ENCODE measurements at regions not wholly inside any gene's neighbourhood (a gene's known extent, or its start where the extent isn't known, plus 50 kb on each side); places are given as distances from the start of the nearest gene placed in this dataset.

- no peaks in the 10 kb centered on the region for H3K4me1 ChIP-seq
- no peaks in the 10 kb centered on the region for H3K9me3 ChIP-seq
- ATAC-seq (no peak), DNase-seq (no peak)
- intact Hi-C loops (cut with DNase I) = no loop called here
- H3K27ac ChIP-seq = no peak overlapping the region
- TF ChIP-seq CTCF (IDR thresholded peaks at IDR 0.05) = no peak
- no peaks in the 10 kb centered on the region for H3K36me3 ChIP-seq
- H3K27me3 ChIP-seq = no peaks in the 10 kb centered on the region
- no peak overlapping the region for H3K4me3 ChIP-seq
These were observed 844.4 kb downstream of the GATA3 start for GRCh38 chr10:8898745-8899330.

GRCh38 chr10:8902926-8903325, 848.4 kb downstream of the GATA3 start:
- no peak for ATAC-seq
- DNase-seq = no peak

GRCh38 chr10:8908013-8908412, 853.5 kb downstream of the GATA3 start:
- H3K27me3 ChIP-seq = no peaks in the 10 kb centered on the region
- H3K4me3 ChIP-seq = no peak overlapping the region
- no peaks in the 10 kb centered on the region for H3K4me1 ChIP-seq
- H3K27ac ChIP-seq = no peak overlapping the region
- no peak for TF ChIP-seq CTCF (IDR thresholded peaks at IDR 0.05)
- no peaks in the 10 kb centered on the region for H3K36me3 ChIP-seq
- no peak for ATAC-seq
- H3K9me3 ChIP-seq = no peaks in the 10 kb centered on the region
- DNase-seq = no peak
- intact Hi-C loops (cut with DNase I) = no loop called here

More at GRCh38 chr10:8902926-8903325, 848.4 kb downstream of the GATA3 start:
- Histone ChIP-seq H3K36me3 (no peaks in the 10 kb centered on the region), H3K27me3 (no peaks in the 10 kb centered on the region), H3K4me1 (no peaks in the 10 kb centered on the region), H3K27ac (no peak overlapping the region), H3K9me3 (no peaks in the 10 kb centered on the region), H3K4me3 (no peak overlapping the region)
- no peak for TF ChIP-seq CTCF (IDR thresholded peaks at IDR 0.05)
- intact Hi-C loops (cut with DNase I) = no loop called here

- no peak for TF ChIP-seq CTCF (IDR thresholded peaks at IDR 0.05)
- Histone ChIP-seq H3K9me3 (no peaks in the 10 kb centered on the region), H3K4me1 (no peaks in the 10 kb centered on the region), H3K27me3 (no peaks in the 10 kb centered on the region), H3K36me3 (no peaks in the 10 kb centered on the region), H3K4me3 (no peak overlapping the region), H3K27ac (no peak overlapping the region)
- ATAC-seq (no peak), DNase-seq (no peak)
- intact Hi-C loops (cut with DNase I) = no loop called here
These were observed 855.8 kb downstream of the GATA3 start for GRCh38 chr10:8910314-8910713.

GRCh38 chr10:8911032-8911431, 856.5 kb downstream of the GATA3 start:
- H3K27me3 ChIP-seq = no peaks in the 10 kb centered on the region
- no peaks in the 10 kb centered on the region for H3K36me3 ChIP-seq
- H3K9me3 ChIP-seq = no peaks in the 10 kb centered on the region
- no peak for DNase-seq
- ATAC-seq = no peak
- H3K4me3 ChIP-seq = no peak overlapping the region
- intact Hi-C loops (cut with DNase I) = no loop called here
- H3K4me1 ChIP-seq = no peaks in the 10 kb centered on the region
- TF ChIP-seq CTCF (IDR thresholded peaks at IDR 0.05) = no peak
- no peak overlapping the region for H3K27ac ChIP-seq

GRCh38 chr10:8912108-8912507, 857.6 kb downstream of the GATA3 start:
- DNase-seq (no peak), ATAC-seq (no peak)
- Histone ChIP-seq H3K27me3 (no peaks in the 10 kb centered on the region), H3K27ac (no peak overlapping the region), H3K36me3 (no peaks in the 10 kb centered on the region), H3K4me3 (no peak overlapping the region), H3K4me1 (no peaks in the 10 kb centered on the region), H3K9me3 (no peaks in the 10 kb centered on the region)
- no peak for TF ChIP-seq CTCF (IDR thresholded peaks at IDR 0.05)
- intact Hi-C loops (cut with DNase I) = no loop called here
